Testis (tissue), 2 donors: ENCODE measurements at regions not wholly inside any gene's neighbourhood (a gene's known extent, or its start where the extent isn't known, plus 50 kb on each side); places are given as distances from the start of the nearest gene placed in this dataset.

Experiments
- CTCF ChIP-seq, 3 experiments: fragments of 450-650 bp in 2 of 3; fragments of 200-600 bp in 1 of 3; sonication (generic) in 1 of 3; IDR thresholded peaks; one replicate each; pipeline ENCODE4 v1.5.1; 2016 to 2019; ENCODE audit warnings: antibody characterized with exemption in 3 of 3, mild to moderate bottlenecking in 2 of 3, moderate library complexity in 1 of 3
- POLR2A ChIP-seq: fragments of 450-650 bp; IDR thresholded peaks from one replicate; pipeline ENCODE4 v1.6.1; 2017; ENCODE audit warnings: antibody characterized with exemption, mild to moderate bottlenecking, moderate library complexity

DNA sequence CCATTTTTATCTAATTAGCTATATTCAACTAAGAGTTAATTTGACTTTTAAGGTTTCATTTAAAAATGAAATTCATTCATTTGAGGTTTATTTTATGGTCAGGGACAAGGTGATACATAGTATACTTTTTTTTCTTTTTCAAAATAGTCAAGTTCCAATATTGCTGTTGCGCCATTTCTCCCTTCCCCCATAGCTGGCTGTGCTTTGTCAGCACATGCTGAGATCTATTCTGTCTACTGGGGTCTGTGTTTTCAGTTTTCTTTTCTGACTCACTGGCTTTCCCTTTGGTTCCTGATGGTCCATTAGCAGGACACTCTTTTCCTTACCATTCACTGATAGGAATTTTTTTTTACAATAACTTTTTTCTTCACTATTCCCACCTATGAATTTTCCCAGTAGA lies 336.4 kb upstream of the TMEM229A start:
- TF ChIP-seq CTCF (IDR thresholded peaks at IDR 0.05): no peak
- no peak for TF ChIP-seq POLR2A
